Fibroblast of pulmonary artery (primary cell): ENCODE measurements at regions not wholly inside any gene's neighbourhood (a gene's known extent, or its start where the extent isn't known, plus 50 kb on each side); places are given as distances from the start of the nearest gene placed in this dataset.
"Not testable (repeated sequence)": the region's sequence is repeated elsewhere in the genome, so short reads cannot be mapped to it uniquely, and the experiment has no call there.

Experiments
- DNase-seq: peaks from one replicate; pipeline ENCODE4 v3.0.0-alpha.2; 2010; ENCODE audit warnings: low read depth
- H3K4me3 ChIP-seq: replicated peaks from 2 replicates; pipeline ENCODE4 v1.5.1; 2011; ENCODE audit warnings: low read depth, mild to moderate bottlenecking, control low read depth, low read length, moderate library complexity
- TF ChIP-seq, protein P1 (sequence below): IDR thresholded peaks from 2 replicates; pipeline ENCODE4 v1.5.1; 2011; ENCODE audit warnings: mild to moderate bottlenecking, control low read depth, low read length, inconsistent platforms; ENCODE audit errors: missing control alignments

DNA sequence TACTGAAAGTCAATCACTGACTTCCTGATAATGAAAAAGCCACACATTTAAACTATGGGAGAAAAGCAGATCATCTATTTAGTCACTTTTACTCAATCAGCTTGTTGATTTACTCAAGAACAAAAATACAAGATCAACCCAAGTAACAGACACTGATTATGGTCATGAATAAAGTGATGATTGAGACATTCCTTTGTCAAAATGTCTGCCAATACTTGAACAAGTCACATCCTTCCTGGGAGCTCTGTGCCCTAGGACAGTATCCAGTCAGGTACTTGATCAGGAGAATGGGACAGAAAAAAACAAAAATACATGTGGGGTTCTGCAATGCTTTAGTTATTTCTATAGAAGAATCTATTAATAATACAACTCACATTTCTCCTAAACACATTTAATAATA is 150.0 kb upstream of the NEBL start:
- TF ChIP-seq, protein P1, sequence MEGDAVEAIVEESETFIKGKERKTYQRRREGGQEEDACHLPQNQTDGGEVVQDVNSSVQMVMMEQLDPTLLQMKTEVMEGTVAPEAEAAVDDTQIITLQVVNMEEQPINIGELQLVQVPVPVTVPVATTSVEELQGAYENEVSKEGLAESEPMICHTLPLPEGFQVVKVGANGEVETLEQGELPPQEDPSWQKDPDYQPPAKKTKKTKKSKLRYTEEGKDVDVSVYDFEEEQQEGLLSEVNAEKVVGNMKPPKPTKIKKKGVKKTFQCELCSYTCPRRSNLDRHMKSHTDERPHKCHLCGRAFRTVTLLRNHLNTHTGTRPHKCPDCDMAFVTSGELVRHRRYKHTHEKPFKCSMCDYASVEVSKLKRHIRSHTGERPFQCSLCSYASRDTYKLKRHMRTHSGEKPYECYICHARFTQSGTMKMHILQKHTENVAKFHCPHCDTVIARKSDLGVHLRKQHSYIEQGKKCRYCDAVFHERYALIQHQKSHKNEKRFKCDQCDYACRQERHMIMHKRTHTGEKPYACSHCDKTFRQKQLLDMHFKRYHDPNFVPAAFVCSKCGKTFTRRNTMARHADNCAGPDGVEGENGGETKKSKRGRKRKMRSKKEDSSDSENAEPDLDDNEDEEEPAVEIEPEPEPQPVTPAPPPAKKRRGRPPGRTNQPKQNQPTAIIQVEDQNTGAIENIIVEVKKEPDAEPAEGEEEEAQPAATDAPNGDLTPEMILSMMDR = no peak
- DNase-seq = no peak
- no peak overlapping the region for H3K4me3 ChIP-seq

DNA sequence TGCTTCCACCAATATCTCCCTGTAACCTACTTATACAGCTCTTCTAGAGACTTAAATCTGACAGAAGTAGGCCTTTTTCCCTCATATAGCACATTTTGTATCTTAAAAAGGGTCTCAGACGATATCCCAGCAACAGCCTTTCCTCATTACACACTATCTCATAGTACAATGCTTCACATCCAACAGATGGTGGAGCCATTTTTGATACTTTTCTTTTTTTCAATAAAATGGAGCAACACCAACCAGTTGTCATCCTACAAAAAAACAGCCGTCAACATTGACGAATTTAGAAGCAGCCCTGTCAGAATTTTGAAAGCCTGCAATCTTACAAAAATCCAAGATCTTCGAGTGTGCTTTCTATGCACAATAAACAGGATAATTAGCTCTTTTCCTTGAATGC is 145.9 kb upstream of the NEBL start:
- TF ChIP-seq, protein P1 = no peak
- DNase-seq = no peak
- no peak overlapping the region for H3K4me3 ChIP-seq

DNA sequence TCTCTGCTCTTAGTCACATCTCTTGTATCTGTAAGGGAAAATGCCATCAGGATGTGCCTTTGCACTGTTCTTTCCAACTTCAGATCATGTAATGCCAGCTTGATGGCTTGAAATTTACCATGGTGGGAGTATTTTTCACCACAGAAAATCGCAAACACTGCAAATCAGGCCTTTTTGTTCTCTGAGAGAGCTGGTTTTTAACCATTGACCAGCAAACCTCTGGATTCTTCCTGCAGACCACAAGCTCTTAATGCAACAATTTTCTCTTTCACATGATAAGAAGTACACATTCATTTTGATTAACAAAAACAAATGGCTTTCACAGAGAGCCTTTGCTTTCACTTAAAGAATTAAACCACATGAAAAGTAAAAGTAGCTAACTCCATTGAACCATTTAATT is 145.4 kb upstream of the NEBL start:
- TF ChIP-seq, protein P1 = no peak
- no peak overlapping the region for H3K4me3 ChIP-seq
- no peak for DNase-seq

- TF ChIP-seq, protein P1 = no peak
- no peak for DNase-seq
- H3K4me3 ChIP-seq = no peak overlapping the region
Observed at GRCh38 chr10:21041763-21042458, 144.8 kb upstream of the NEBL start.

GRCh38 chr10:21039721-21040120 is 142.6 kb upstream of the NEBL start:
- DNase-seq = no peak
- no peak overlapping the region for H3K4me3 ChIP-seq
- TF ChIP-seq, protein P1 = no peak

DNA sequence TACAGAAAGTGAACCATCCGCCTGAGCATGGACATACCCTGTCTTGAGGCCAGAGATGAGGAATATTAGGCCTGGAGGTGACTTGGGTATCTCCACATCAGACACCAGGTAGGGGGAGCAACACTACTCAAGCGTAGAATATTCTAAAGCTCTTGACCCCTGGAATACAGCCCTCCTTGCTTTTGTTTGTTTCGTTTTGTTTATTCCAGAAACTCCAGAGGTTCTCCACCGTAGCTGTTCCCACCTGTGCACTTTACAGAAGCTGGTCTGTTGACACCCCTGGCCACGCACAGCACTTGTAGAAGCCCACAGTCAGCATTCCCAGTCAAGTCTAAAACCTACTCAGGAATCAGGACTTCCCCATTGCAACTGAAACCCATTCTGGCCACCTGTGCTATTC is 139.6 kb upstream of the NEBL start:
- TF ChIP-seq, protein P1 = no peak
- no peak for DNase-seq

GRCh38 chr10:21034770-21035169 is 137.7 kb upstream of the NEBL start:
- H3K4me3 ChIP-seq, DNase-seq: not testable (repeated sequence)

More for the DNA sequence above, 139.6 kb upstream of the NEBL start:
- H3K4me3 ChIP-seq = no peak overlapping the region
